ENCODE measurements at regions not wholly inside any gene's neighbourhood (a gene's known extent, or its start where the extent isn't known, plus 50 kb on each side); places are given as distances from the start of the nearest gene placed in this dataset.
A peak's percentile ranks its signal among the peaks of the same experiment; 100 is the strongest.

DNA sequence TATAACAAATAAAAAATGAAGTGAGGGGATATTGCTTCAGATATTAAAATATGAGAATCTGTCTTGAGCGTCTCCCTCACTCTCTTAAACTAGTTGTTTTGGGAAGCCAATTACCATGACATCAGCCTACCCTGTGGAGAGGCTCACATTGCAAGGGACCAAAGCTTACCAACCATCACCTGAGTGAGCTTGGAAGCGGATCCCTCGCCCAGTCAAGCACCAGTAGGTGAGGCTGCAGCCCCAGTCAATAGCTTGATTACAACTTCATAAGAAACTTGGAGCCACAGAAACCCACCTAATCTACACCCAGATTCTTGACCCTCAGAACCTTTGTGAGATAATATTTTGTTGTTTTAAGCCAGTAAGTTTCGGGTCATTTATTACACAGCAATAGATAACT, 206.2 kb downstream of the CEMIP2 start:
- Histone ChIP-seq H3K18ac (ENCODE audit: extremely low read depth, low read length) (no peak overlapping the region), H2BK20ac (ENCODE audit: low read length) (no peak overlapping the region), H3K4me1 (replicated peaks in 1 of 4; ENCODE audit: control insufficient read depth in 3 of 4, insufficient read depth in 4 of 4, low read length in 3 of 4) (peaks cover 0 to 2% (median 0%) of the 10 kb centered on the region in 4 experiments; a peak in 1 of 7 replicates), H3K36me3 (ENCODE audit: control insufficient read depth in 2 of 4, insufficient read depth in 4 of 4, low read length in 3 of 4) (no peaks in the 10 kb centered on the region), H3K4ac (replicated peaks; ENCODE audit: insufficient read length, low read depth, low read length) (no peak overlapping the region), H3K14ac (ENCODE audit: insufficient read length) (no peak overlapping the region), H4K8ac (ENCODE audit: extremely low read depth, insufficient read depth, low read length) (no peak overlapping the region), H2AK5ac (ENCODE audit: low read depth, low read length) (no peak overlapping the region), H3K27ac (ENCODE audit: low read depth, low read length) (no peak overlapping the region), H3K79me2 (ENCODE audit: control insufficient read depth in 1 of 2, insufficient read depth in 2 of 2, low read length in 2 of 2) (no peaks in the 10 kb centered on the region), H3K27me3 (replicated peaks in 1 of 4; ENCODE audit: control insufficient read depth in 3 of 4, extremely low read depth in 1 of 4, insufficient read depth in 3 of 4, low read length in 3 of 4) (no peaks in the 10 kb centered on the region), H4K91ac (replicated peaks; ENCODE audit: insufficient read length, low read length) (no peak overlapping the region), H2BK12ac (ENCODE audit: low read depth, low read length) (no peak overlapping the region), H3K56ac (replicated peaks; ENCODE audit: insufficient read length, low read depth, low read length) (no peak overlapping the region), H3K4me2 (ENCODE audit: insufficient read depth in 1 of 2, low read depth in 2 of 2, low read length in 2 of 2) (no peak overlapping the region), H3K23ac (ENCODE audit: insufficient read length) (no peak overlapping the region), H3K9me3 (ENCODE audit: insufficient read depth in 2 of 2, low read depth in 1 of 2, low read length in 1 of 2) (no peaks in the 10 kb centered on the region), H2BK5ac (ENCODE audit: low read depth, low read length) (no peak overlapping the region), H4K20me1 (replicated peaks in 1 of 2; ENCODE audit: control insufficient read depth in 1 of 2, insufficient read depth in 2 of 2, low read length in 2 of 2) (no peaks in the 10 kb centered on the region), H3K23me2 (ENCODE audit: low read depth, low read length) (no peaks in the 10 kb centered on the region), H3K4me3 (ENCODE audit: extremely low read depth in 1 of 4, insufficient read depth in 2 of 4, low read depth in 3 of 4, low read length in 4 of 4) (no peak overlapping the region), H2BK15ac (ENCODE audit: low read length) (no peak overlapping the region), H2AFZ (ENCODE audit: low read length) (no peak overlapping the region), H3K9ac (replicated peaks in 1 of 4; ENCODE audit: extremely low read depth in 1 of 4, low read depth in 3 of 4, low read length in 3 of 4) (no peak overlapping the region), H3K79me1 (ENCODE audit: low read depth, low read length) (no peaks in the 10 kb centered on the region), H2BK120ac (replicated peaks; ENCODE audit: low read depth, low read length) (no peak overlapping the region), H4K5ac (ENCODE audit: insufficient read length, low read depth, low read length) (no peak overlapping the region)
- TF ChIP-seq SIRT6 (IDR thresholded peaks at IDR 0.05; ENCODE audit: low read length), result no peak
- no peak for TF ChIP-seq RBBP5 (IDR thresholded peaks at IDR 0.05; ENCODE audit: borderline replicate concordance, low read depth, low read length)
- no peak for TF ChIP-seq KDM1A (IDR thresholded peaks at IDR 0.05; ENCODE audit: borderline replicate concordance, low read length)
- peak; percentile 58 to 63 for TF ChIP-seq RAD21 (IDR thresholded peaks at IDR 0.05 in 1 of 2, conservative IDR thresholded peaks at IDR 0.05 in 1 of 2; ENCODE audit: low read depth in 2 of 2, low read length in 2 of 2)
- TF ChIP-seq, protein P1, sequence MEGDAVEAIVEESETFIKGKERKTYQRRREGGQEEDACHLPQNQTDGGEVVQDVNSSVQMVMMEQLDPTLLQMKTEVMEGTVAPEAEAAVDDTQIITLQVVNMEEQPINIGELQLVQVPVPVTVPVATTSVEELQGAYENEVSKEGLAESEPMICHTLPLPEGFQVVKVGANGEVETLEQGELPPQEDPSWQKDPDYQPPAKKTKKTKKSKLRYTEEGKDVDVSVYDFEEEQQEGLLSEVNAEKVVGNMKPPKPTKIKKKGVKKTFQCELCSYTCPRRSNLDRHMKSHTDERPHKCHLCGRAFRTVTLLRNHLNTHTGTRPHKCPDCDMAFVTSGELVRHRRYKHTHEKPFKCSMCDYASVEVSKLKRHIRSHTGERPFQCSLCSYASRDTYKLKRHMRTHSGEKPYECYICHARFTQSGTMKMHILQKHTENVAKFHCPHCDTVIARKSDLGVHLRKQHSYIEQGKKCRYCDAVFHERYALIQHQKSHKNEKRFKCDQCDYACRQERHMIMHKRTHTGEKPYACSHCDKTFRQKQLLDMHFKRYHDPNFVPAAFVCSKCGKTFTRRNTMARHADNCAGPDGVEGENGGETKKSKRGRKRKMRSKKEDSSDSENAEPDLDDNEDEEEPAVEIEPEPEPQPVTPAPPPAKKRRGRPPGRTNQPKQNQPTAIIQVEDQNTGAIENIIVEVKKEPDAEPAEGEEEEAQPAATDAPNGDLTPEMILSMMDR (IDR thresholded peaks at IDR 0.05; ENCODE audit: control extremely low read depth in 1 of 3, insufficient read depth in 1 of 3, low read depth in 1 of 3, low read length in 3 of 3), result peak; percentile 20 to 43 (median 32); a peak in 3 of 4 replicates
- TF ChIP-seq, protein P2, sequence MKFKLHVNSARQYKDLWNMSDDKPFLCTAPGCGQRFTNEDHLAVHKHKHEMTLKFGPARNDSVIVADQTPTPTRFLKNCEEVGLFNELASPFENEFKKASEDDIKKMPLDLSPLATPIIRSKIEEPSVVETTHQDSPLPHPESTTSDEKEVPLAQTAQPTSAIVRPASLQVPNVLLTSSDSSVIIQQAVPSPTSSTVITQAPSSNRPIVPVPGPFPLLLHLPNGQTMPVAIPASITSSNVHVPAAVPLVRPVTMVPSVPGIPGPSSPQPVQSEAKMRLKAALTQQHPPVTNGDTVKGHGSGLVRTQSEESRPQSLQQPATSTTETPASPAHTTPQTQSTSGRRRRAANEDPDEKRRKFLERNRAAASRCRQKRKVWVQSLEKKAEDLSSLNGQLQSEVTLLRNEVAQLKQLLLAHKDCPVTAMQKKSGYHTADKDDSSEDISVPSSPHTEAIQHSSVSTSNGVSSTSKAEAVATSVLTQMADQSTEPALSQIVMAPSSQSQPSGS (IDR thresholded peaks at IDR 0.05; ENCODE audit: low read length), result 0 out of 2 replicates have a peak, but pooled peaks have one; percentile 38
- no peak for TF ChIP-seq SIX5 (IDR thresholded peaks at IDR 0.05; ENCODE audit: low read depth, low read length)
- TF ChIP-seq CBX5 (IDR thresholded peaks at IDR 0.05; ENCODE audit: low read depth, low read length), result no peak
- TF ChIP-seq SP4 (IDR thresholded peaks at IDR 0.05; ENCODE audit: low read length), result no peak
- FAIRE-seq (peak; percentile 71), DNase-seq (ENCODE audit: low read depth in 1 of 2, low spot score in 2 of 2) (peak in 1 of 2 experiments; percentile 13)
- 57% methylated on average over 4 of the region's 4 CpGs; no CpG with 5 or more reads in 1 of the 2 experiments for WGBS, 2 experiments (ENCODE audit: extremely low coverage in 1 of 2, insufficient coverage in 1 of 2, insufficient read length in 1 of 2, insufficient replicate concordance in 2 of 2, low coverage in 1 of 2, low lambda C conversion rate in 2 of 2, missing lambda C conversion rate in 1 of 2)
- ChIA-PET POLR2A (ENCODE audit: partially characterized antibody) (interaction anchor here (1.3 to 1.5 kb wide), 2 partner anchors 10 to 124 kb away, joined by 3 read pairs; no protein-coding TSS in a partner anchor), CTCF (ENCODE audit: partially characterized antibody) (interaction anchor here (0.7 to 1.9 kb wide), 5 partner anchors 42 to 610 kb away, joined by 3 to 7 read pairs (median 4); no protein-coding TSS in a partner anchor)
